KMS-11 (cell line): ENCODE measurements at regions not wholly inside any gene's neighbourhood (a gene's known extent, or its start where the extent isn't known, plus 50 kb on each side); places are given as distances from the start of the nearest gene placed in this dataset.

ENCODE experiments used
- H2AFZ ChIP-seq: fragments of 200-600 bp; sonication (generic); 2 replicates; pipeline ENCODE4 v1.6.1; 2016; ENCODE audit warnings: antibody characterized with exemption, mixed run types, low read depth
- H3K27ac ChIP-seq: fragments of 200-600 bp; sonication (generic); 2 replicates; pipeline ENCODE4 v1.6.1; 2016; ENCODE audit warnings: mild to moderate bottlenecking, mixed run types
- H3K27me3 ChIP-seq: fragments of 200-600 bp; sonication (generic); 2 replicates; pipeline ENCODE4 v1.6.1; 2017; ENCODE audit warnings: mild to moderate bottlenecking, low read depth, mixed run types, moderate library complexity; ENCODE audit not compliant: insufficient read depth
- H3K36me3 ChIP-seq: fragments of 200-600 bp; sonication (generic); 2 replicates; pipeline ENCODE4 v1.6.1; 2017; ENCODE audit warnings: mild to moderate bottlenecking, mixed run types; ENCODE audit not compliant: insufficient read depth
- H3K4me1 ChIP-seq: fragments of 200-600 bp; sonication (generic); 2 replicates; pipeline ENCODE4 v1.6.1; 2016; ENCODE audit warnings: mild to moderate bottlenecking, low read depth, mixed run types; ENCODE audit not compliant: poor library complexity, severe bottlenecking
- H3K4me2 ChIP-seq: fragments of 200-600 bp; sonication (generic); 2 replicates; pipeline ENCODE4 v1.7.0; 2016; ENCODE audit warnings: mild to moderate bottlenecking, mixed run types
- H3K4me3 ChIP-seq: fragments of 200-600 bp; sonication (generic); IDR thresholded peaks from 2 replicates; pipeline ENCODE4 v1.6.1; 2017; ENCODE audit warnings: low read depth, low read length, mixed read lengths; ENCODE audit not compliant: insufficient read depth
- H3K79me2 ChIP-seq: fragments of 200-600 bp; sonication (generic); 2 replicates; pipeline ENCODE4 v1.6.1; 2016; ENCODE audit warnings: low read depth, mixed run types; ENCODE audit not compliant: insufficient read depth
- H3K9ac ChIP-seq: fragments of 200-600 bp; sonication (generic); 2 replicates; pipeline ENCODE4 v1.6.1; 2016; ENCODE audit warnings: mild to moderate bottlenecking, mixed run types
- H4K20me1 ChIP-seq: fragments of 200-600 bp; sonication (generic); 2 replicates; pipeline ENCODE4 v1.6.1; 2016; ENCODE audit warnings: mild to moderate bottlenecking, mixed run types; ENCODE audit not compliant: insufficient read depth
- TF ChIP-seq, protein P1 (sequence below): fragments of 200-600 bp; sonication (generic); conservative IDR thresholded peaks from 2 replicates; pipeline ENCODE4 v1.6.1; 2017; ENCODE audit warnings: low read depth, mild to moderate bottlenecking, antibody characterized with exemption, low read length, moderate library complexity, mixed read lengths

DNA sequence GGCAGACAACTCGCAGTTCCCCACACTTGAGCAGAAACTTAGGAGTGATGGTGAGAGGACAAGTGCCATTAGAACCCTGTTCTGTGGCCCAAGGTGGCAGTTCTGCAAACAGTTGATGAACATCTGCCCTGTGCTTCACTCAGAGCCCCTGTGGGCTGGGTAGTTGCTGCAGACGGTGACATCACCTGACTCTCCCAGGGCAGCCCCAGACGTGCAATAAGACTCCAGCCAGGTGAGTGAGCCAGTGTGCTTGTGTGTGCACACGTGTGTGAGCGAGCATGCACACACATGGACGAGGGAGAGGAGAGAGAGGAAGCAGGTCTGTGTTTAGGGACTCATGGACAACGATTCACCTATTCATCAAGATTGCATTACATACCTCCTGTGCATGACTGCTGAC, 136.0 kb upstream of the GLI2 start:
- H3K27me3 ChIP-seq: no peaks in the 10 kb centered on the region
- no peak overlapping the region for H2AFZ ChIP-seq
- H3K4me1 ChIP-seq: no peaks in the 10 kb centered on the region
- H3K4me3 ChIP-seq: no peak overlapping the region
- no peak overlapping the region for H3K4me2 ChIP-seq
- H3K79me2 ChIP-seq: no peaks in the 10 kb centered on the region
- no peaks in the 10 kb centered on the region for H4K20me1 ChIP-seq
- H3K9ac ChIP-seq: no peak overlapping the region
- H3K36me3 ChIP-seq: no peaks in the 10 kb centered on the region
- TF ChIP-seq, protein P1, sequence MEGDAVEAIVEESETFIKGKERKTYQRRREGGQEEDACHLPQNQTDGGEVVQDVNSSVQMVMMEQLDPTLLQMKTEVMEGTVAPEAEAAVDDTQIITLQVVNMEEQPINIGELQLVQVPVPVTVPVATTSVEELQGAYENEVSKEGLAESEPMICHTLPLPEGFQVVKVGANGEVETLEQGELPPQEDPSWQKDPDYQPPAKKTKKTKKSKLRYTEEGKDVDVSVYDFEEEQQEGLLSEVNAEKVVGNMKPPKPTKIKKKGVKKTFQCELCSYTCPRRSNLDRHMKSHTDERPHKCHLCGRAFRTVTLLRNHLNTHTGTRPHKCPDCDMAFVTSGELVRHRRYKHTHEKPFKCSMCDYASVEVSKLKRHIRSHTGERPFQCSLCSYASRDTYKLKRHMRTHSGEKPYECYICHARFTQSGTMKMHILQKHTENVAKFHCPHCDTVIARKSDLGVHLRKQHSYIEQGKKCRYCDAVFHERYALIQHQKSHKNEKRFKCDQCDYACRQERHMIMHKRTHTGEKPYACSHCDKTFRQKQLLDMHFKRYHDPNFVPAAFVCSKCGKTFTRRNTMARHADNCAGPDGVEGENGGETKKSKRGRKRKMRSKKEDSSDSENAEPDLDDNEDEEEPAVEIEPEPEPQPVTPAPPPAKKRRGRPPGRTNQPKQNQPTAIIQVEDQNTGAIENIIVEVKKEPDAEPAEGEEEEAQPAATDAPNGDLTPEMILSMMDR: no peak
- no peak overlapping the region for H3K27ac ChIP-seq

DNA sequence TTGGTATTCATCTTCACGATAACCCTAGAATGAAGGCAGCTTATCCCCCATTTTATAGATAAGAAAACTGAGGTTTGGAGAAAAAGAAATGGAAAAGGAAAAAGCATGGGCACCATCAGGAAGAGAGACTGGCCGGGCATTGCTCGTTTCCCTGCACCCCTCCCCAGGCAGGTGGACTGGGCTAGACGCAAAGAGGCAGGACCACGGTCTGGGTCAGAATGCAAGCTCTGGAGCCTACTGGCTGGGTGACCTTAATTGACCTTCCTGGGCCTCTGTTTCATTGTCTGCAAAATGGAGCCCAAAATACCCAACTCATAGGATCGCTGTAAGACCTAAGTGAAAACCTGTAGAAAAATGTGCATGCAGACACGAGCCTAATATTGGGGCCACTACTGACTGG, 135.3 kb upstream of the GLI2 start:
- no peak overlapping the region for H2AFZ ChIP-seq
- H3K36me3 ChIP-seq: no peaks in the 10 kb centered on the region
- H3K27me3 ChIP-seq: no peaks in the 10 kb centered on the region
- no peaks in the 10 kb centered on the region for H3K4me1 ChIP-seq
- TF ChIP-seq, protein P1: no peak
- no peak overlapping the region for H3K27ac ChIP-seq
- H3K4me3 ChIP-seq: no peak overlapping the region
- no peaks in the 10 kb centered on the region for H3K79me2 ChIP-seq
- no peak overlapping the region for H3K4me2 ChIP-seq
- H4K20me1 ChIP-seq: no peaks in the 10 kb centered on the region
- no peak overlapping the region for H3K9ac ChIP-seq

DNA sequence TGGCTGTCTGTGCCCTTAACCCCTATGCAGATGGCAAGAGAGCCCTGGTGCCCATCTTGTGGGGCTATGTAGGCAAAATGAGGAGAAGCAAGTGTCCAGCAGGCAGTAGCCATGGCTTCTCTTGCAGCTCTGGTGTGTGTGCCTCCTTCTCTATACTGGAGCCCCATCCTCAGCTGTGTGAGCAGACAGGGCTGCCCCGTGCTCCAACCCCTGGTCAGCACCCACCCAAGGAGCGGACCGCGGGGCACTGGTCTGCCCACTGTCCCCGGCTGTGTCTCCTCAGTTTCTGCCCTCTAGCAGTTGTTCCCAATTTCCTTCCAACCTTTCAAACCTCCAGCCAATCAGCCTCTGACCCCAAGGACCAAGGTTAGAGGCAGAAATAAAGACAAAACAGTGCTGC, 134.9 kb upstream of the GLI2 start:
- no peaks in the 10 kb centered on the region for H3K4me1 ChIP-seq
- no peak overlapping the region for H2AFZ ChIP-seq
- H4K20me1 ChIP-seq: no peaks in the 10 kb centered on the region
- H3K4me3 ChIP-seq: no peak overlapping the region
- no peak overlapping the region for H3K9ac ChIP-seq
- no peaks in the 10 kb centered on the region for H3K79me2 ChIP-seq
- H3K4me2 ChIP-seq: no peak overlapping the region
- TF ChIP-seq, protein P1: no peak
- H3K27me3 ChIP-seq: no peaks in the 10 kb centered on the region
- H3K27ac ChIP-seq: no peak overlapping the region
- H3K36me3 ChIP-seq: no peaks in the 10 kb centered on the region

DNA sequence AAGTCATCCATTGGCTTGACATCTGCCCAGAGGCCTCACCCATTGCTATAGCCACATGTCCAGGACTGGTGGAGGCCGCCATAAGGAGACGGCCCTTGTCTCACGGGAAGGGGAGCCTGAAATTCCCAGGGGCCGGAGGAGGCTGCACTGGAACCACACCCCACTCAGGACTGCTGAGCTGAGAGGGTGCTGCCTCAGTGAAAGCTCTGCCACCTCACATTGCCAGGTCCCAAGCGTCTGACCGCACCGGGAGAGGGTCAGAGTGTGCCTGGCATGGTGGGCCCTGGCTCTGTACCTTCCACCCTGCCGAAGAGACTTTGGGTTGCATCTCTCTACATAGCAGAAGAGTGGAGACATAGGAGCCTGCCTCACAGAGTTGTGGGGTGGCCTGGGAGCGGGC, 134.1 kb upstream of the GLI2 start:
- no peaks in the 10 kb centered on the region for H3K27me3 ChIP-seq
- H3K79me2 ChIP-seq: no peaks in the 10 kb centered on the region
- H2AFZ ChIP-seq: no peak overlapping the region
- no peak overlapping the region for H3K27ac ChIP-seq
- no peaks in the 10 kb centered on the region for H4K20me1 ChIP-seq
- no peaks in the 10 kb centered on the region for H3K36me3 ChIP-seq
- no peaks in the 10 kb centered on the region for H3K4me1 ChIP-seq
- H3K9ac ChIP-seq: no peak overlapping the region
- no peak overlapping the region for H3K4me2 ChIP-seq
- TF ChIP-seq, protein P1: no peak
- no peak overlapping the region for H3K4me3 ChIP-seq

DNA sequence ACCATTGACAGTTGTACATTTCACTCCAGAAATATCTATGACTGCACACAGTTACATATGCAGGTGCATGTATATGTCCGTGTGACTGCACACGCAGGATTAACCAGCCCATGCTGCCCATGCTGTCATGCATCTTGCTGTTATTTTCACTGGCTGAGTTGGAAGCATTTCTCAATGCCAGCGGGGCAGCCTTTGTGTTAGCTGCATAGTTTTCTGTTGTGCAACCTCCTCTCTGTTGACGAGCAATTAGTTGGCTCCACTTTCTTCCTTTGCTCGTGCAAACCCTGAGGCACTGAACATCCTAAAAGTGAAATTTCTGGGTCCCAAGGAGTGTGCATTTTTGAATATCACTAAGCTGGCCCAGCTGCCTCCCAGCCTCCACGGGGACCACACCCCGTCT, 133.4 kb upstream of the GLI2 start:
- Histone ChIP-seq H3K9ac (no peak overlapping the region), H3K27me3 (no peaks in the 10 kb centered on the region), H3K4me3 (no peak overlapping the region), H2AFZ (no peak overlapping the region), H3K4me2 (no peak overlapping the region), H3K36me3 (no peaks in the 10 kb centered on the region), H3K79me2 (no peaks in the 10 kb centered on the region), H3K27ac (no peak overlapping the region), H3K4me1 (no peaks in the 10 kb centered on the region), H4K20me1 (no peaks in the 10 kb centered on the region)
- TF ChIP-seq, protein P1: no peak
